PC-9 (cell line): ENCODE measurements at regions not wholly inside any gene's neighbourhood (a gene's known extent, or its start where the extent isn't known, plus 50 kb on each side); places are given as distances from the start of the nearest gene placed in this dataset.
A peak's percentile ranks its signal among the peaks of the same experiment; 100 is the strongest.

Experiments used
- BruUV-seq: library from RNA; stranded (reverse); fragments of 400-500 nt; replicated peaks from 2 replicates; lab custom pipeline; 2021; lab: Mats Ljungman, UMichigan
- CTCF ChIA-PET: fragments of 300-600 bp; sonication (Branson Sonifier 250); formaldehyde crosslinking; loops from one replicate; lab custom pipeline; 2022; ENCODE audit warnings: antibody characterized with exemption; lab: Charles Lee
- POLR2A ChIA-PET: fragments of 300-600 bp; sonication (Branson Sonifier 250); formaldehyde crosslinking; loops from one replicate; lab custom pipeline; 2022; ENCODE audit warnings: antibody characterized with exemption; ENCODE audit not compliant: unreplicated experiment; lab: Charles Lee
- DNase-seq, 2 experiments: peaks; one replicate each; pipeline versions ENCODE4 v3.0.0 to v3.0.0-alpha.2; 2015 to 2022; ENCODE audit warnings: mixed read lengths in 1 of 2
- H2AFZ ChIP-seq: fragments of 200-600 bp; sonication (generic); 2 replicates; pipeline ENCODE4 v1.8.1; 2017; ENCODE audit warnings: antibody characterized with exemption
- H3F3A ChIP-seq: fragments of 200-600 bp; sonication (generic); 2 replicates; pipeline ENCODE4 v1.8.1; 2017; ENCODE audit warnings: antibody characterized with exemption, mild to moderate bottlenecking, low read depth; ENCODE audit not compliant: insufficient read depth
- H3K27ac ChIP-seq: fragments of 200-600 bp; sonication (generic); 2 replicates; pipeline ENCODE4 v1.6.1; 2016; ENCODE audit warnings: mixed run types
- H3K27me3 ChIP-seq: fragments of 200-600 bp; sonication (generic); 2 replicates; pipeline ENCODE4 v1.6.1; 2016; ENCODE audit warnings: low read depth, mixed run types; ENCODE audit not compliant: insufficient read depth
- H3K36me3 ChIP-seq: fragments of 200-600 bp; sonication (generic); 2 replicates; pipeline ENCODE4 v1.6.1; 2016; ENCODE audit warnings: low read depth, mixed run types
- H3K4me1 ChIP-seq: fragments of 200-600 bp; sonication (generic); replicated peaks from 2 replicates; pipeline ENCODE4 v1.6.1; 2016; ENCODE audit warnings: mixed run types; ENCODE audit not compliant: insufficient read depth
- H3K4me2 ChIP-seq: fragments of 200-600 bp; sonication (generic); 2 replicates; pipeline ENCODE4 v1.6.1; 2017; ENCODE audit warnings: mixed run types
- H3K4me3 ChIP-seq: fragments of 200-600 bp; sonication (generic); 2 replicates; pipeline ENCODE4 v1.6.1; 2016; ENCODE audit warnings: mixed run types
- H3K79me2 ChIP-seq: fragments of 200-600 bp; sonication (generic); 2 replicates; pipeline ENCODE4 v1.6.1; 2017; ENCODE audit warnings: low read depth, mixed run types
- H3K9me2 ChIP-seq: fragments of 200-600 bp; sonication (generic); 2 replicates; pipeline ENCODE4 v1.8.1; 2017; ENCODE audit warnings: mild to moderate bottlenecking; ENCODE audit not compliant: insufficient read depth
- H3K9me3 ChIP-seq: fragments of 200-600 bp; sonication (generic); 2 replicates; pipeline ENCODE4 v1.8.1; 2016; ENCODE audit warnings: low read depth; ENCODE audit not compliant: insufficient read depth
- H4K20me1 ChIP-seq: fragments of 200-600 bp; sonication (generic); 2 replicates; pipeline ENCODE4 v1.8.1; 2017; ENCODE audit not compliant: insufficient read depth
- EZH2 ChIP-seq: fragments of 200-600 bp; sonication (generic); IDR thresholded peaks from 2 replicates; pipeline ENCODE4 v1.8.0; 2017; ENCODE audit warnings: antibody characterized with exemption, low read depth
- intact Hi-C: fragments of 100-400 bp; cut with micrococcal nuclease; formaldehyde crosslinking; loops from one replicate; pipeline ENCODE4 v1.10.0; 2022; ENCODE audit not compliant: unreplicated experiment
- TF ChIP-seq, protein P1 (sequence below): fragments of 200-600 bp; sonication (generic); conservative IDR thresholded peaks from 2 replicates; pipeline ENCODE4 v1.6.1; 2017; ENCODE audit warnings: mixed run types, antibody characterized with exemption, mild to moderate bottlenecking, moderate library complexity

DNA sequence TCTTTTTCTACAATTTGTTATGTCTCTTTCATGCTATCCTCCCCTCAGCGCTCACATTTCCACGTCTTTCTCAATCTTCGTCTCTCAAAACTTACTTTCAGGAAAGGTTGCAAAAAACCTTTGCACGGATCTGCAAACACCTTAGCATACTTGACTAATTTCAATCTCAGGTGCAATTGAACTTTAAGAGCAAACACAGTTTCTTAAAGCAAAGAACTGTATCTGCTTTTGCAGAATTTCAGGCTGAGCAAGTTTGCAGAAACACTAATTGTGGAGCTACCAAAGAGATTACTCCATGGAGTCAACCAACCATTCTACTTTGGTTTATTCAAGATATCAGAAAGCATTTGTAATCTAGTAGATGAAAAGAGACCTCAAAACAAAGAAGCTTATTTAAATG, 668.2 kb upstream of the MARCKS start:
- Histone ChIP-seq H3K27me3 (no peaks in the 10 kb centered on the region), H2AFZ (0 out of 2 replicates have a peak overlapping the region, but pooled peaks have one; percentile 2), H3K9me3 (peaks cover 3% of the 10 kb centered on the region; the same call in 1 of the 2 replicates), H3K27ac (no peak overlapping the region), H4K20me1 (no peaks in the 10 kb centered on the region), H3K4me3 (no peak overlapping the region), H3K9me2 (no peaks in the 10 kb centered on the region), H3K4me2 (no peak overlapping the region), H3F3A (no peaks in the 10 kb centered on the region), H3K4me1 (no peaks in the 10 kb centered on the region), H3K36me3 (no peaks in the 10 kb centered on the region), H3K79me2 (no peaks in the 10 kb centered on the region)
- BruUV-seq = no TSS peak
- TF ChIP-seq, protein P1, sequence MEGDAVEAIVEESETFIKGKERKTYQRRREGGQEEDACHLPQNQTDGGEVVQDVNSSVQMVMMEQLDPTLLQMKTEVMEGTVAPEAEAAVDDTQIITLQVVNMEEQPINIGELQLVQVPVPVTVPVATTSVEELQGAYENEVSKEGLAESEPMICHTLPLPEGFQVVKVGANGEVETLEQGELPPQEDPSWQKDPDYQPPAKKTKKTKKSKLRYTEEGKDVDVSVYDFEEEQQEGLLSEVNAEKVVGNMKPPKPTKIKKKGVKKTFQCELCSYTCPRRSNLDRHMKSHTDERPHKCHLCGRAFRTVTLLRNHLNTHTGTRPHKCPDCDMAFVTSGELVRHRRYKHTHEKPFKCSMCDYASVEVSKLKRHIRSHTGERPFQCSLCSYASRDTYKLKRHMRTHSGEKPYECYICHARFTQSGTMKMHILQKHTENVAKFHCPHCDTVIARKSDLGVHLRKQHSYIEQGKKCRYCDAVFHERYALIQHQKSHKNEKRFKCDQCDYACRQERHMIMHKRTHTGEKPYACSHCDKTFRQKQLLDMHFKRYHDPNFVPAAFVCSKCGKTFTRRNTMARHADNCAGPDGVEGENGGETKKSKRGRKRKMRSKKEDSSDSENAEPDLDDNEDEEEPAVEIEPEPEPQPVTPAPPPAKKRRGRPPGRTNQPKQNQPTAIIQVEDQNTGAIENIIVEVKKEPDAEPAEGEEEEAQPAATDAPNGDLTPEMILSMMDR = no peak
- TF ChIP-seq EZH2 = no peak
- ChIA-PET CTCF (no interaction called here), POLR2A (no interaction called here)
- intact Hi-C loops = no loop called here
- no peak for DNase-seq

DNA sequence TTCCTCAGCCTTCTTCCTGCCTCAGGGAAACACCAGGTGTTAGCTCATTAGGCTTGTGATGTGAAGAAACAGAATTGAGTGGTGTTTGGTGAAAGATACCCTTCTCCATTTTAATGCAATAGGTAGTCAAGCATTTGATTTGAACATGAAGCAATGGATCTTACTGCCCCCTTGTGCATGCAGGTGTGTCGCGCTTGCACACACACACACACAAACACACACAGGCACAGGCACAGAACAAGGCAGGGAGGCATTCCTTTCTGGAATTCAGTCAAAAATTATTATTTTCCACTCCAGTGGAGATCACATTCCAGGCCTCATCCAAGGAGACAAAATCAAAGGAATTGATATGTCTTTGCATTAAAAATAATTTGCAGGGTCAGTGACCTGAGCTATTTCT, 667.0 kb upstream of the MARCKS start:
- no peak overlapping the region for H2AFZ ChIP-seq
- no peaks in the 10 kb centered on the region for H3K27me3 ChIP-seq
- H3K27ac ChIP-seq = no peak overlapping the region
- H4K20me1 ChIP-seq = no peaks in the 10 kb centered on the region
- POLR2A ChIA-PET = no interaction called here
- H3K9me3 ChIP-seq = peaks cover 8% of the 10 kb centered on the region; the same call in 1 of the 2 replicates
- H3K36me3 ChIP-seq = no peaks in the 10 kb centered on the region
- CTCF ChIA-PET = no interaction called here
- TF ChIP-seq EZH2 = no peak
- TF ChIP-seq, protein P1 = no peak
- intact Hi-C loops = no loop called here
- no peaks in the 10 kb centered on the region for H3K4me1 ChIP-seq
- no peaks in the 10 kb centered on the region for H3F3A ChIP-seq
- no peak overlapping the region for H3K4me2 ChIP-seq
- H3K4me3 ChIP-seq = no peak overlapping the region
- BruUV-seq = no TSS peak
- no peaks in the 10 kb centered on the region for H3K79me2 ChIP-seq
- DNase-seq = no peak
- no peaks in the 10 kb centered on the region for H3K9me2 ChIP-seq

DNA sequence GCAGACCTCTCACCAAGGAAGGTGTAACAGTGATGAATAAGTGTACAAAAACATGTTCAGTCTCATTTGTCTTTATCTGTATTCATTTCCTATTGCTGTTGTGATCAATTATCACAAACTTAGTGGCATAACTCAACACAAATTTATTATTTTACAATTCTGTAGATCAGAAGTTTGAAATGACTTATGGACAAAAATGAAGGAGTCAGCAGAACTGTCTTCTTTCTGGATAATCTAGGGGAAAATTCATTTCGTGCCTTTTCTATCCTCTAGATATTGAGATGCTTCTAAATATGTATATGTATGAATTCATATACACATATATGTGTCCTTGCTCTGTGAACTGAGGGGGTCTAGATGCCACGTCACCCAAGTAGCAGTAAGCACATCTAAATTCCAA, 663.1 kb upstream of the MARCKS start:
- Histone ChIP-seq H3K9me2 (no peaks in the 10 kb centered on the region), H3F3A (no peaks in the 10 kb centered on the region), H3K9me3 (peaks cover 10% of the 10 kb centered on the region; the same call in 1 of the 2 replicates), H3K36me3 (no peaks in the 10 kb centered on the region), H3K4me2 (no peak overlapping the region), H3K79me2 (no peaks in the 10 kb centered on the region), H3K4me1 (no peaks in the 10 kb centered on the region), H3K27ac (no peak overlapping the region), H4K20me1 (no peaks in the 10 kb centered on the region), H3K4me3 (no peak overlapping the region), H2AFZ (no peak overlapping the region), H3K27me3 (no peaks in the 10 kb centered on the region)
- DNase-seq = no peak
- no TSS peak for BruUV-seq
- POLR2A ChIA-PET = no interaction called here
- intact Hi-C loops = no loop called here
- CTCF ChIA-PET = no interaction called here
- TF ChIP-seq, protein P1 = no peak
- TF ChIP-seq EZH2 = no peak
